ENCODE measurements at regions not wholly inside any gene's neighbourhood (a gene's known extent, or its start where the extent isn't known, plus 50 kb on each side); places are given as distances from the start of the nearest gene placed in this dataset.

DNA sequence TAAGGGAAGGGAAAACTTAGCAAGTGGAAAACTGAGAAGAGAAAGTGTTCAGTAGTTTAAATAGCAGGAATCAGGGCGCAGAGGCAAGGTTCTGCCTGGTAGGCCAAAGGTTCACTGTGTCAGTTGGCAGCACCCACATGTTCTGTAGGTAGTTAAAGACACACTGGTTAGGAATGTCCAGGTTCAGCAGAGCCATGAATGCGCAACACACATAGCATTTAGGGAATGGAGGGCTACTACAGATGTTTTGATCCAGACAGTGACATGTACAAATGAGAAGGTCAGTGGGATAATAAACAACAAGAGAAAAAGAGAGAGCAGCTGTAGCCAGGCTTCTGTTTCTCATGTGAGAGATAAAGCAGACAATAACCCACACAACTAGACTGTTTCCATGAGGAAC, 56.2 kb upstream of the ARHGAP42 start:
- TF ChIP-seq, protein P1, sequence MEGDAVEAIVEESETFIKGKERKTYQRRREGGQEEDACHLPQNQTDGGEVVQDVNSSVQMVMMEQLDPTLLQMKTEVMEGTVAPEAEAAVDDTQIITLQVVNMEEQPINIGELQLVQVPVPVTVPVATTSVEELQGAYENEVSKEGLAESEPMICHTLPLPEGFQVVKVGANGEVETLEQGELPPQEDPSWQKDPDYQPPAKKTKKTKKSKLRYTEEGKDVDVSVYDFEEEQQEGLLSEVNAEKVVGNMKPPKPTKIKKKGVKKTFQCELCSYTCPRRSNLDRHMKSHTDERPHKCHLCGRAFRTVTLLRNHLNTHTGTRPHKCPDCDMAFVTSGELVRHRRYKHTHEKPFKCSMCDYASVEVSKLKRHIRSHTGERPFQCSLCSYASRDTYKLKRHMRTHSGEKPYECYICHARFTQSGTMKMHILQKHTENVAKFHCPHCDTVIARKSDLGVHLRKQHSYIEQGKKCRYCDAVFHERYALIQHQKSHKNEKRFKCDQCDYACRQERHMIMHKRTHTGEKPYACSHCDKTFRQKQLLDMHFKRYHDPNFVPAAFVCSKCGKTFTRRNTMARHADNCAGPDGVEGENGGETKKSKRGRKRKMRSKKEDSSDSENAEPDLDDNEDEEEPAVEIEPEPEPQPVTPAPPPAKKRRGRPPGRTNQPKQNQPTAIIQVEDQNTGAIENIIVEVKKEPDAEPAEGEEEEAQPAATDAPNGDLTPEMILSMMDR (IDR thresholded peaks at IDR 0.05) = no peak
- no peak for TF ChIP-seq POLR2AphosphoS5 (IDR thresholded peaks at IDR 0.05)
- no peak for TF ChIP-seq EP300 (IDR thresholded peaks at IDR 0.05)
- no peak for TF ChIP-seq POLR2A (IDR thresholded peaks at IDR 0.05; ENCODE audit: low read depth)

Data from esophagus muscularis mucosa (tissue), 4 donors.